Small intestine (tissue), 7 donors: ENCODE measurements at regions not wholly inside any gene's neighbourhood (a gene's known extent, or its start where the extent isn't known, plus 50 kb on each side); places are given as distances from the start of the nearest gene placed in this dataset.
"Not testable (repeated sequence)": the region's sequence is repeated elsewhere in the genome, so short reads cannot be mapped to it uniquely, and the experiment has no call there.

Source experiments
- DNase-seq, 2 donors: peaks; one replicate each; pipeline versions ENCODE4 v3.0.0 to v3.0.0-alpha.2; 2013
- FAIRE-seq: peaks from 2 replicates; lab custom pipeline; 2012; peaks lifted over from hg19 to GRCh38; lab: Jason Lieb, UNC
- H3K27ac ChIP-seq, 3 donors: one replicate each; pipeline ENCODE4 v1.5.1; 2013; ENCODE audit warnings: low read length in 2 of 3, mild to moderate bottlenecking in 2 of 3, control low read depth in 1 of 3, inconsistent platforms in 1 of 3, low read depth in 1 of 3, moderate library complexity in 1 of 3
- H3K27me3 ChIP-seq, 3 donors: one replicate each; pipeline ENCODE4 v1.6.1; 2013; ENCODE audit warnings: low read length in 3 of 3, inconsistent platforms in 1 of 3; ENCODE audit not compliant: control insufficient read depth in 3 of 3, insufficient read depth in 3 of 3
- H3K36me3 ChIP-seq, 3 donors: one replicate each; pipeline ENCODE4 v1.6.1; 2013; ENCODE audit warnings: low read length in 3 of 3, inconsistent platforms in 1 of 3, low read depth in 1 of 3, mild to moderate bottlenecking in 1 of 3, moderate library complexity in 1 of 3; ENCODE audit not compliant: control insufficient read depth in 3 of 3, insufficient read depth in 2 of 3
- H3K4me1 ChIP-seq, 3 donors: one replicate each; pipeline ENCODE4 v1.6.1; 2013; ENCODE audit warnings: low read length in 2 of 3, inconsistent platforms in 1 of 3, low read depth in 1 of 3, mild to moderate bottlenecking in 1 of 3, moderate library complexity in 1 of 3; ENCODE audit not compliant: control insufficient read depth in 3 of 3, insufficient read depth in 2 of 3
- H3K4me3 ChIP-seq, 3 donors: one replicate each; pipeline ENCODE4 v1.5.1; 2013; ENCODE audit warnings: low read length in 3 of 3, control low read depth in 1 of 3, inconsistent platforms in 1 of 3, low read depth in 1 of 3, mild to moderate bottlenecking in 1 of 3, moderate library complexity in 1 of 3
- H3K9me3 ChIP-seq, 2 donors: one replicate each; pipeline ENCODE4 v1.6.1; 2013; ENCODE audit warnings: low read depth in 1 of 2, low read length in 1 of 2; ENCODE audit not compliant: control insufficient read depth in 2 of 2, insufficient read depth in 1 of 2
- WGBS, 3 donors: extraction: QIAGEN DNeasy Blood & Tissue Kit; methylation state at CpG; one replicate each; pipeline ENCODE4 v1.1.7; 2013; 5-methylcytosine and 5-hydroxymethylcytosine counted together
- donor health status: healthy with polysubstance abuse.
- donor health status: control.
- donor health status: control.
- donor health status: Bipolar disorder and iron deficiency.
- donor health status: healthy.

DNA sequence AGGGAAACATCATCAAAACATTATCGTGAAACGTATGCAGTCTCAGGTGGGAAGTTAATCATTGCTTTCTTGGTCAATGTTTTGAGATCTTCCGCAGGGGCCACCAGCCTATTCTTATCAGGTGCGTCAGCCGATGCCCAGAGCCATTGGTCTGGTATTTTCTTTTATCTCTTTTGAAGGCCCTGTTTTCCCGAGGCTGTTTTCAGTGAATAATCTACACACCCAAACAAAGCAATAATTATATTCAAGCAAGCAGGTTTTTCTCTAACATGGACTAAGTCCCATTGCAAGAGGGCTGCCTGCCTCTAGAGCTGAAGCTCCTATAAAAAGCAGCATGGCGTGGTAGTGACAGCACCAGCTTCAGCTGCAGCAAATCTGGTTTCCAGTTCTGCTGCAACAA lies 430.0 kb upstream of the ID2 start:
- FAIRE-seq (no peak), DNase-seq (peak in 1 of 2 donors; percentile 63)
- no peaks in the 10 kb centered on the region for H3K27me3 ChIP-seq
- H3K9me3 ChIP-seq = peaks cover 0 to 24% of the 10 kb centered on the region in 2 donors
- peaks cover 0 to 34% (median 0%) of the 10 kb centered on the region in 3 donors for H3K4me1 ChIP-seq
- H3K36me3 ChIP-seq = no peaks in the 10 kb centered on the region
- WGBS, 3 donors = 58 to 80% (median 78%) methylated on average over 7 of the region's 7 CpGs
- H3K27ac ChIP-seq = peak overlapping the region in 1 of 3 donors; percentile 71
- H3K4me3 ChIP-seq = no peak overlapping the region

DNA sequence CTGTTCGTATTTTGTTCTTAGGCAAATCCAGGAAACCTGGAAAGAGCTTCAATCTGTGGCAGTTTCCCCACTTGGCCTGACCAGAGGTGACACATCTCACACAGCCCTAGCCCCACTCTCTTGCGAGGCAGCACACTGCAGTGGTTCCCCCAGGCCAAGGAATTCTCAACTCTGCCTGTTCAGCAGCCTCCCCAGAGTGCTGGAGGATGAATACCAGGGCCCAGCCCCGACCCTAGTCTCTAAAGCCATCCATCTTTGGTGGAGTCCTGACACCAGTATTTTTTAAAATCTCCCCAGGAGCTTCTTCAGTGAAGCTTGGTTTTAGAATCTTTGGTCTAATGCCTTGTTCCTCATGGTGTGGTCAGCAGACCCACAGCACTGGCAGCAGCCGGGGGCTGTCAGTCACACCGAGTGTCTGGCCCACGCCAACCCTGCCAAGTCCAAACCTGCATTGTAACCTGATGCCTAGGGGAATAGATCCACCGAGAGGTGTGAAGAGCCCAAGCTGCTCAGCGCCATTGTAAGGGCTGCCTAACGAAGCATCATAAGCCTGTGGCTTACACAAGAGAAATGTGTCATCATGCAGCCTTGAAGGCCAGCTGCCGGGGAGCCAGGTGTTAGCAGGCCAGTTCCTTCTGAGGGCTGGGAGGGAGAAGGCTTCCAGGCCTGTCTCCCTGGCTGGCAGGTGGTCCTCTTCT lies 428.7 kb upstream of the ID2 start:
- 79 to 81% (median 80%) methylated on average over 10 of the region's 10 CpGs for WGBS, 3 donors
- peaks cover 0 to 24% of the 10 kb centered on the region in 2 donors for H3K9me3 ChIP-seq
- DNase-seq (no peak), FAIRE-seq (no peak)
- no peaks in the 10 kb centered on the region for H3K27me3 ChIP-seq
- H3K4me1 ChIP-seq = peaks cover 0 to 42% (median 0%) of the 10 kb centered on the region in 3 donors
- H3K36me3 ChIP-seq = no peaks in the 10 kb centered on the region
- peak overlapping the region in 1 of 3 donors; percentile 71 for H3K27ac ChIP-seq
- H3K4me3 ChIP-seq = no peak overlapping the region

DNA sequence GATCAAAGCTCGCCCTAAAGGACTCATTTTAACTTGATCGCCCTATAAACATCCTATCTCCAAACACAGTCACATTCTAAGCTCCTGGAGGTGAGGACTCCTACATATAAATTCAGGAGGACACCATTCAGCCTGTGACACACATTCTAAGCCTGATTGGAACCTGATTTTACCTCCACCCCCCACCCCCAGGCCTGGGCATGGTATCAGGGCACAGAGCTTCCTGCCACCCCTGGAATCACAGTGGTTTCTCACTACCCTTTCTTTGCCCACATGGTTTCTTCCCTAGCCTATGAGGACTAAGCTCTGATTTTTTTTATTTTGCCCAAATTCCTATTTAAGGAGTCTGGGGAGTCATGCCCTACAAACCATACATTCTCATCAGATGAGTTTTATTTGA lies 428.1 kb upstream of the ID2 start:
- Histone ChIP-seq H3K27ac (no peak overlapping the region), H3K36me3 (no peaks in the 10 kb centered on the region), H3K9me3 (peaks cover 0 to 24% of the 10 kb centered on the region in 2 donors), H3K27me3 (no peaks in the 10 kb centered on the region), H3K4me3 (no peak overlapping the region), H3K4me1 (peaks cover 0 to 42% (median 0%) of the 10 kb centered on the region in 3 donors)
- DNase-seq (no peak), FAIRE-seq (no peak)
- 88 to 97% (median 95%) methylated on average over 2 of the region's 2 CpGs for WGBS, 3 donors

DNA sequence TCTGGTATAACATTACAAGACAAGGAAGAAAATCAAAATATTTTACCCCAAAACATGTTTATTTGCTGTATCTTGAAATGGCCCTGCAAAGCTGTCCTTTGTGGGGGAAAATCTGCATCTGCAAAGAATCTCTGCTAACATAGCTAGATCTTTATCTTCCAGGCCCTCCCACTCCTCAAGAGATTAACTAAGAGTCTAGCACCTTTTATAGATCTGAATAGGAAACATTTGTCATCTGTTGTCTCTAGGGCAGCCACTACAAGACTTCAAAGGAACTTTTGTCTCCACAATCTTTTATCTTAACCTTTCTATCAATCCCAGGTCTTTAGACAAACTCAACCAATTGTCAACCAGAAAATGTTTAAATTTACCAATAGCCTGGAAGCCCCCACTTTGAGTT lies 427.6 kb upstream of the ID2 start:
- not testable (repeated sequence) for H3K36me3 ChIP-seq, H3K27me3 ChIP-seq, FAIRE-seq, DNase-seq, H3K27ac ChIP-seq, H3K4me3 ChIP-seq
- H3K9me3 ChIP-seq = peaks cover 0 to 22% of the 10 kb centered on the region in 2 donors
- peaks cover 0 to 42% (median 0%) of the 10 kb centered on the region in 3 donors for H3K4me1 ChIP-seq

DNA sequence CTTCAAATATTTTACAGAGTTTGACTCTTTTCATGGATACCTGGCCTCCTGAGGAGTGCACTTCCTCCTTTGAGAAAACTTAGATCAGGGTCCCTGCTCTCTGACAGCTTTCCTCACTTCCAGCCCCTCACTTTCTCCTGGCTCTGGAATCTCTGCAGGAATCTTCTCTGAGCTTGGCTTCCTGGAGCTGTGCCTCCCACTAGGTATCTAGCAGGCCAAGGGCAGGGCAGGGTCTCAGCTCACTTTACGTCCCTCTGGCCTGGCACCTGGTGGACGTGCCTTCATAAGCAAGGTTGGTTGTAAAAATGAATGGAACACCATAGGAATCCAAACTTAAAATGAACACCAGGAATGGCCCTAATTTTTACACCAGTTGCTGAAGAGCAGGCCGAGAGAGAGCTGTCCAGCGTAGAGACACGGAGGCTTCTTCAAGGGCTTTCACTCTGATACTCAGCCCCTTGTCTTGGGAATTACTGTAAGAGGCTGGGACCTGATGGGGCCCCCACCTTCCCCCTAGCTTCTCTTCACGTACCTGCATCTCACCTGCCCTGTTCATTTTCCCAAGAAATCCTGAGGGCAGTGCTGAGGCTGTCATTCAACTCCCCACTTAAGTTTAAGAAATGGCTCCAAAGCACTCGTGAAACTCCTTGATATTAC lies 426.9 kb upstream of the ID2 start:
- no peak for FAIRE-seq
- Histone ChIP-seq H3K4me1 (peaks cover 0 to 42% (median 0%) of the 10 kb centered on the region in 3 donors), H3K36me3 (no peaks in the 10 kb centered on the region), H3K9me3 (peaks cover 0 to 17% of the 10 kb centered on the region in 2 donors), H3K27me3 (no peaks in the 10 kb centered on the region), H3K27ac (no peak overlapping the region), H3K4me3 (no peak overlapping the region)
- no peak for DNase-seq
- 92 to 95% (median 93%) methylated on average over 7 of the region's 7 CpGs for WGBS, 3 donors

DNA sequence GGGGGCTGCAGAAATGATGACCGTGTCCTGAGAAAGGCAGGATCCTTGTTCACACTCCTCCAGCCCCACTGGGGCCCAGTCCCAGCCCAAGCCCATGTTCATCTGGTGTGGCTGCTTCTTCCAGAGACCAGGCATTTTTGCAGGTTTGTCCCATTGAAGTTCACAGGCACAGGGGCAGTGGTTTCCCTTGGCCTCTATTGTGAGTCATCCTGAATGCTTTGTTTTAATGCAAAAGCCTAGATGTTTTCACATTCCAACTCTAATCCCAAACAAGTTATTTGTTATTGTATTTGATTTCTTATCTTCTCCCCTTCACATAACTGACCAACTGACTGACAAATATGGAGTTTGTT lies 426.4 kb upstream of the ID2 start:
- no peak overlapping the region for H3K27ac ChIP-seq
- DNase-seq = no peak
- H3K36me3 ChIP-seq = no peaks in the 10 kb centered on the region
- no peak for FAIRE-seq
- H3K9me3 ChIP-seq = peaks cover 0 to 12% of the 10 kb centered on the region in 2 donors
- peaks cover 0 to 42% (median 0%) of the 10 kb centered on the region in 3 donors for H3K4me1 ChIP-seq
- H3K27me3 ChIP-seq = no peaks in the 10 kb centered on the region
- H3K4me3 ChIP-seq = no peak overlapping the region
- WGBS, 3 donors = 93 to 100% (median 93%) methylated on average over 1 of the region's 1 CpG

DNA sequence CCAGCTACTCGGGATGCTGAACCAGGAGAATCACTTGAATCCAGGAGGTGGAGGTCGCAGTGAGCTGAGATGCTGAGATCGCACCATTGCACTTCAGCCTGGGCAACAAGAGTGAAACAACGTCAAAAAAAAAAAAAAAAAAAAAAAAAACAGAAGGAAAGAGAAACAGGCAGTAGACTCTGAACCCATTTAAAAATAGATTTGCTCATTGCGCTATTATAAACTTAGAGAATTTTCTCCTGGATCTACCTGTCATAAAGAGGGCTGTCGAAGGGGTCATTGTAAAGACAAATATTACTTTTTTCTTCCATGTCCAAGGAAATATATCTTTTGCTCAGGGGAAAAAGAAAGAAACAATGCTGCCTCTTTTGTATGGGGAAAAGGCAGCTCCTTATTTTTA lies 425.0 kb upstream of the ID2 start:
- Histone ChIP-seq H3K27me3 (no peaks in the 10 kb centered on the region), H3K4me1 (peaks cover 0 to 46% (median 0%) of the 10 kb centered on the region in 3 donors), H3K9me3 (no peaks in the 10 kb centered on the region), H3K36me3 (no peaks in the 10 kb centered on the region), H3K4me3 (no peak overlapping the region), H3K27ac (peak overlapping the region in 1 of 3 donors; percentile 62)
- FAIRE-seq (no peak), DNase-seq (peak in 1 of 2 donors; percentile 70)
- WGBS, 3 donors = 35 to 64% (median 55%) methylated on average over 6 of the region's 6 CpGs

DNA sequence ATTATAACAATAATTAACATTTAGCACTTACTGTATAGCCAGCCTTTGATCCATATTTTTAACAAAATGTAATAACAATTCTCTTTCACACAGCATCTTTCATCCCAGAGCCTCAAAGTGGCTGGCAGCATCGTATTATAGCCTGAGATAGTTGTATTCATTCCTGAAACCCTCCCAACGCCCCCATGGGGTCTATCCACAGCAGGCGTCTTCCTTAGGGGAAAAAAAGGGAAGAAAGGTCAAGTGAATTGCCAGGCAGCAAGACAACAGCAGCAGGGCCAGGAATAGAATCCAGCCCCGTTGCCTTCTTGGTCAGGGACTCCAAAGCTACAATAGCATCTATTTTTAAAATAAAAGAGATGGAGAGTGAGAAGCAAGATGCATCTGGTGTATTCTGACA lies 424.4 kb upstream of the ID2 start:
- FAIRE-seq (no peak), DNase-seq (no peak)
- Histone ChIP-seq H3K36me3 (no peaks in the 10 kb centered on the region), H3K4me1 (peaks cover 0 to 42% (median 0%) of the 10 kb centered on the region in 3 donors), H3K9me3 (no peaks in the 10 kb centered on the region), H3K27me3 (no peaks in the 10 kb centered on the region), H3K27ac (peak overlapping the region in 1 of 3 donors; percentile 62), H3K4me3 (no peak overlapping the region)
- WGBS, 3 donors = 57 to 85% (median 81%) methylated on average over 4 of the region's 4 CpGs
